HepG2 (cell line): ENCODE measurements at regions not wholly inside any gene's neighbourhood (a gene's known extent, or its start where the extent isn't known, plus 50 kb on each side); places are given as distances from the start of the nearest gene placed in this dataset.

Source experiments
- ATAC-seq: fragments of 200-7000 bp; cut with Tn5 transposase; 3 replicates; pipeline ENCODE4 v1.9.1; 2020; ENCODE audit warnings: mild to moderate bottlenecking, moderate library complexity
- BruUV-seq: library from RNA; stranded (reverse); fragments of 400-500 nt; replicated peaks from 2 replicates; lab custom pipeline; 2021; lab: Mats Ljungman, UMichigan
- CTCF ChIA-PET: fragments of 300-600 bp; formaldehyde crosslinking; extraction: SDS; loops from one replicate; lab custom pipeline; 2021; ENCODE audit warnings: low total read pairs, inconsistent platforms, low intra/inter-chr PET ratio; lab: Yijun Ruan, JAX
- POLR2A ChIA-PET: fragments of 350-600 bp; sonication (Branson Sonifier 250); formaldehyde crosslinking; loops from one replicate; lab custom pipeline; 2020; ENCODE audit warnings: antibody characterized with exemption, inconsistent platforms; lab: Yijun Ruan, JAX
- DNase-seq: peaks from one replicate; pipeline ENCODE4 v3.0.0-alpha.2; 2015; ENCODE audit warnings: low spot score
- FAIRE-seq: peaks from 3 replicates; lab custom pipeline; 2011; peaks lifted over from hg19 to GRCh38; lab: Jason Lieb, UNC
- H2AFZ ChIP-seq: one replicate; pipeline ENCODE4 v1.6.1; 2011; ENCODE audit warnings: low read length, inconsistent platforms
- H3K27ac ChIP-seq: fragments of 300-600 bp; 3 replicates; pipeline ENCODE4 v1.8.0; 2011; ENCODE audit warnings: mixed run types, mild to moderate bottlenecking, mixed read lengths, low read length, inconsistent platforms; ENCODE audit not compliant: insufficient read depth; ENCODE audit errors: extremely low read length
- H3K27me3 ChIP-seq, 2 experiments: fragments of 200-600 bp in 1 of 2; 2 replicates in 1 of 2; 3 replicates in 1 of 2; pipeline versions ENCODE4 v1.6.0 to v1.8.0; 2011; ENCODE audit warnings: low read length in 2 of 2, mild to moderate bottlenecking in 2 of 2, moderate library complexity in 2 of 2, inconsistent platforms in 1 of 2; ENCODE audit not compliant: insufficient read depth in 2 of 2, control insufficient read depth in 1 of 2
- H3K36me3 ChIP-seq, 2 experiments: fragments of 200-600 bp in 1 of 2; replicated peaks in 1 of 2; 2 replicates in 1 of 2; 3 replicates in 1 of 2; pipeline versions ENCODE4 v1.5.1 to v1.8.0; 2011; ENCODE audit warnings: low read length in 2 of 2, inconsistent platforms in 1 of 2; ENCODE audit not compliant: insufficient read depth in 2 of 2, control insufficient read depth in 1 of 2
- H3K4me1 ChIP-seq: 2 replicates; pipeline ENCODE4 v1.5.1; 2012; ENCODE audit warnings: low read length, inconsistent platforms; ENCODE audit not compliant: insufficient read depth
- H3K4me2 ChIP-seq: 2 replicates; pipeline ENCODE4 v1.6.0; 2011; ENCODE audit warnings: low read depth, low read length, inconsistent platforms
- H3K4me3 ChIP-seq, 3 experiments: fragments of 200-600 bp in 1 of 3; sonication (generic), shearing (Covaris generic) in 1 of 3; replicated peaks in 1 of 3; 2 replicates each; pipeline ENCODE4 v1.5.1; 2011 to 2016; ENCODE audit warnings: low read length in 3 of 3, inconsistent platforms in 2 of 3, low read depth in 2 of 3, mild to moderate bottlenecking in 2 of 3, control low read depth in 1 of 3, mixed read lengths in 1 of 3; ENCODE audit not compliant: insufficient read depth in 1 of 3
- H3K79me2 ChIP-seq: one replicate; pipeline ENCODE4 v1.6.1; 2011; ENCODE audit warnings: low read length, inconsistent platforms; ENCODE audit not compliant: insufficient read depth
- H3K9ac ChIP-seq: 2 replicates; pipeline ENCODE4 v1.6.0; 2011; ENCODE audit warnings: mild to moderate bottlenecking, low read depth, low read length, inconsistent platforms; ENCODE audit not compliant: insufficient read depth
- H3K9me3 ChIP-seq: 2 replicates; pipeline ENCODE4 v1.5.1; 2012; ENCODE audit warnings: mild to moderate bottlenecking, low read length
- H4K20me1 ChIP-seq: 2 replicates; pipeline ENCODE4 v1.6.0; 2011; ENCODE audit warnings: inconsistent platforms, mild to moderate bottlenecking, low read length, moderate library complexity; ENCODE audit not compliant: insufficient read depth
- KAT2B ChIP-seq: fragments of 150-350 bp; IDR thresholded peaks from 2 replicates; pipeline ENCODE4 v1.6.1; 2014; ENCODE audit warnings: low read depth, low read length, borderline replicate concordance
- KLF12 ChIP-seq: sonication (generic); formaldehyde crosslinking; IDR thresholded peaks from 2 replicates; pipeline ENCODE4 v1.4.0; 2020; ENCODE audit warnings: missing genetic modification reagents, borderline replicate concordance
- ZBTB7A ChIP-seq: sonication (generic); formaldehyde crosslinking; IDR thresholded peaks from 2 replicates; pipeline ENCODE4 v1.8.0; 2022; ENCODE audit warnings: mild to moderate bottlenecking, missing genetic modification reagents
- ZNF572 ChIP-seq: sonication (generic); formaldehyde crosslinking; IDR thresholded peaks from 2 replicates; pipeline ENCODE4 v1.5.1; 2020; ENCODE audit warnings: mild to moderate bottlenecking, missing genetic modification reagents
- ZNF780A ChIP-seq: sonication (generic); formaldehyde crosslinking; IDR thresholded peaks from 2 replicates; pipeline ENCODE4 v1.8.0; 2022; ENCODE audit warnings: mild to moderate bottlenecking, missing genetic modification reagents, moderate library complexity
- ZNF83 ChIP-seq: sonication (generic); formaldehyde crosslinking; IDR thresholded peaks from 2 replicates; pipeline ENCODE4 v1.4.0; 2020; ENCODE audit warnings: missing genetic modification reagents, mild to moderate bottlenecking, borderline replicate concordance
- WGBS: methylation state at CpG from one replicate; pipeline ENCODE4 v1.1.6; 2017; ENCODE audit warnings: low lambda C conversion rate; 5-methylcytosine and 5-hydroxymethylcytosine counted together
- in situ Hi-C: cut with HindIII; loops from 2 replicates; pipeline ENCODE4 v1.10.0; 2017; ENCODE audit warnings: low pct_unique_long_range_greater_than_20kb; ENCODE audit not compliant: extremely low pct_ligation_motif_present
- intact Hi-C: fragments of 100-400 bp; cut with micrococcal nuclease; formaldehyde crosslinking; loops from one replicate; pipeline ENCODE4 v1.10.0; 2022; ENCODE audit not compliant: unreplicated experiment
- TF ChIP-seq, protein P1 (sequence below): sonication (generic); formaldehyde crosslinking; IDR thresholded peaks from 2 replicates; pipeline ENCODE4 v1.4.0; 2020; ENCODE audit warnings: missing genetic modification reagents
- TF ChIP-seq, protein P2 (sequence below): IDR thresholded peaks from 2 replicates; pipeline ENCODE4 v1.6.1; 2016; ENCODE audit warnings: missing compliant biosample characterization, missing genetic modification reagents, borderline replicate concordance

DNA sequence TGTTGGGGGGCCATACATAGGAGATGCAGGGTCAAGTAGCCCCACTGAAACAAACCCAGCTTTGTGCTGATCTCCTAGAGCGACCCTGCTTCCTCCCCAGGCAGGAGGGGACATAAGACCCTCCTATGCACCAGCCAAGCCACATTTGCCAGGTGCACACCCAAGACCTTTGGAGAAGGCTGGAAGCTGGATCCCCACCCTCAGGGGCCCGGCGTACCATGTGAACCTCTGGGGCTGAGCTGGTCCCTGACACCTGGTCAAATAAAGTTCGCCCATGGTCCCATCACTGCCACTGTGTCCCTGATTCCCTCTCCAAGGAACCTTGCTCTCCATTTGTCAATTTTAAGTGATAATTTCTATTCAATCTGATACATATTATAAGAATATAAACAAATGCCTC lies 162.1 kb upstream of the VASH1 start:
- no peak for FAIRE-seq
- in situ Hi-C loops: no loop called here
- CTCF ChIA-PET: no interaction called here

More for the DNA sequence above, 162.1 kb upstream of the VASH1 start:
- TF ChIP-seq ZNF572 (CRISPR knock-in tag) (no peak), KAT2B (no peak), KLF12 (CRISPR knock-in tag) (no peak), ZNF780A (CRISPR knock-in tag) (no peak), ZBTB7A (CRISPR knock-in tag) (no peak), ZNF83 (CRISPR knock-in tag) (no peak)
- TF ChIP-seq, protein P1, sequence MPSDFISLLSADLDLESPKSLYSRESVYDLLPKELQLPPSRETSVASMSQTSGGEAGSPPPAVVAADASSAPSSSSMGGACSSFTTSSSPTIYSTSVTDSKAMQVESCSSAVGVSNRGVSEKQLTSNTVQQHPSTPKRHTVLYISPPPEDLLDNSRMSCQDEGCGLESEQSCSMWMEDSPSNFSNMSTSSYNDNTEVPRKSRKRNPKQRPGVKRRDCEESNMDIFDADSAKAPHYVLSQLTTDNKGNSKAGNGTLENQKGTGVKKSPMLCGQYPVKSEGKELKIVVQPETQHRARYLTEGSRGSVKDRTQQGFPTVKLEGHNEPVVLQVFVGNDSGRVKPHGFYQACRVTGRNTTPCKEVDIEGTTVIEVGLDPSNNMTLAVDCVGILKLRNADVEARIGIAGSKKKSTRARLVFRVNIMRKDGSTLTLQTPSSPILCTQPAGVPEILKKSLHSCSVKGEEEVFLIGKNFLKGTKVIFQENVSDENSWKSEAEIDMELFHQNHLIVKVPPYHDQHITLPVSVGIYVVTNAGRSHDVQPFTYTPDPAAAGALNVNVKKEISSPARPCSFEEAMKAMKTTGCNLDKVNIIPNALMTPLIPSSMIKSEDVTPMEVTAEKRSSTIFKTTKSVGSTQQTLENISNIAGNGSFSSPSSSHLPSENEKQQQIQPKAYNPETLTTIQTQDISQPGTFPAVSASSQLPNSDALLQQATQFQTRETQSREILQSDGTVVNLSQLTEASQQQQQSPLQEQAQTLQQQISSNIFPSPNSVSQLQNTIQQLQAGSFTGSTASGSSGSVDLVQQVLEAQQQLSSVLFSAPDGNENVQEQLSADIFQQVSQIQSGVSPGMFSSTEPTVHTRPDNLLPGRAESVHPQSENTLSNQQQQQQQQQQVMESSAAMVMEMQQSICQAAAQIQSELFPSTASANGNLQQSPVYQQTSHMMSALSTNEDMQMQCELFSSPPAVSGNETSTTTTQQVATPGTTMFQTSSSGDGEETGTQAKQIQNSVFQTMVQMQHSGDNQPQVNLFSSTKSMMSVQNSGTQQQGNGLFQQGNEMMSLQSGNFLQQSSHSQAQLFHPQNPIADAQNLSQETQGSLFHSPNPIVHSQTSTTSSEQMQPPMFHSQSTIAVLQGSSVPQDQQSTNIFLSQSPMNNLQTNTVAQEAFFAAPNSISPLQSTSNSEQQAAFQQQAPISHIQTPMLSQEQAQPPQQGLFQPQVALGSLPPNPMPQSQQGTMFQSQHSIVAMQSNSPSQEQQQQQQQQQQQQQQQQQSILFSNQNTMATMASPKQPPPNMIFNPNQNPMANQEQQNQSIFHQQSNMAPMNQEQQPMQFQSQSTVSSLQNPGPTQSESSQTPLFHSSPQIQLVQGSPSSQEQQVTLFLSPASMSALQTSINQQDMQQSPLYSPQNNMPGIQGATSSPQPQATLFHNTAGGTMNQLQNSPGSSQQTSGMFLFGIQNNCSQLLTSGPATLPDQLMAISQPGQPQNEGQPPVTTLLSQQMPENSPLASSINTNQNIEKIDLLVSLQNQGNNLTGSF: no peak
- TF ChIP-seq, protein P2, sequence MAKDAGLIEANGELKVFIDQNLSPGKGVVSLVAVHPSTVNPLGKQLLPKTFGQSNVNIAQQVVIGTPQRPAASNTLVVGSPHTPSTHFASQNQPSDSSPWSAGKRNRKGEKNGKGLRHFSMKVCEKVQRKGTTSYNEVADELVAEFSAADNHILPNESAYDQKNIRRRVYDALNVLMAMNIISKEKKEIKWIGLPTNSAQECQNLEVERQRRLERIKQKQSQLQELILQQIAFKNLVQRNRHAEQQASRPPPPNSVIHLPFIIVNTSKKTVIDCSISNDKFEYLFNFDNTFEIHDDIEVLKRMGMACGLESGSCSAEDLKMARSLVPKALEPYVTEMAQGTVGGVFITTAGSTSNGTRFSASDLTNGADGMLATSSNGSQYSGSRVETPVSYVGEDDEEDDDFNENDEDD (CRISPR knock-in tag): no peak
- Histone ChIP-seq H3K27me3 (peaks cover 0 to 28% of the 10 kb centered on the region in 2 experiments; a peak in 3 of 5 replicates), H3K36me3 (no peaks in the 10 kb centered on the region), H3K9ac (no peak overlapping the region), H3K4me1 (no peaks in the 10 kb centered on the region), H3K4me3 (no peak overlapping the region), H3K4me2 (no peak overlapping the region), H3K79me2 (no peaks in the 10 kb centered on the region), H2AFZ (no peak overlapping the region), H4K20me1 (no peaks in the 10 kb centered on the region), H3K9me3 (no peaks in the 10 kb centered on the region), H3K27ac (no peak overlapping the region)
- intact Hi-C loops: no loop called here
- BruUV-seq: no TSS peak
- DNase-seq (no peak), ATAC-seq (no peak)
- 15% methylated on average over 3 of the region's 4 CpGs for WGBS
- POLR2A ChIA-PET: no interaction called here
